ENCODE measurements at regions not wholly inside any gene's neighbourhood (a gene's known extent, or its start where the extent isn't known, plus 50 kb on each side); places are given as distances from the start of the nearest gene placed in this dataset.
"Not testable (repeated sequence)": the region's sequence is repeated elsewhere in the genome, so short reads cannot be mapped to it uniquely, and the experiment has no call there.

DNA sequence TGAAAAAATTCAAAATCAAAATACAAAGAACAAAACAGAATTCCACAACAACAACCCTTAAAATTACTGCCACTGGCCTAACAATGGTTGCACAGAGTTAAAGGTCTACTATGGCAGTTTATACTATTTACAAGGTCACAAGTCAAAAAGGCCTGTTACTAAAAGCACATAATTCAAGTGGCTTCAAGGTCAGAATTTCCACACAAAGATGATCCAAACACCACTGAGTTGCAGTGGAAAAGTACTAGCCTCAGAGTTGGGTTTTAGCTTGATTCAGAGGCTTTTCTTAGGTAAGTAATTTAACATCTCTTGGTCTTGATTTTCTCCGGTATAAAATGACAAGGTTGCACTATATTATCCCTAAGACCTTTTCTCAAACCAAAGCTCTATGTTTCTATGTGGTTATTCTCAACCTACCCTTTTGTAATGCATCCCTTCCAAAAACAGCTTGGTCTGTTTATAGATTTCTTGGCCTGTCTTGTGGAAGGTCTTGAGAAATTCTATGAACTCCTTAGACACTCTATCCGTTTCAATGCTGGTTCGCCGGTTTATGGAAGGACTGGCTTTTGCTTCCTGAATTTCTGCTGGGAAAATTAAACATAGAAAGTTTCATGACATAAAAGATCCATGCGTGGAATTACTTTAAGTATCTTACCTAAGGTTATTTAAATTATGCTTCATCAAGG lies 69.5 kb downstream of the MDH2 start:
- not testable (repeated sequence) for DNase-seq (ENCODE audit: extremely low read depth, low read depth)

DNA sequence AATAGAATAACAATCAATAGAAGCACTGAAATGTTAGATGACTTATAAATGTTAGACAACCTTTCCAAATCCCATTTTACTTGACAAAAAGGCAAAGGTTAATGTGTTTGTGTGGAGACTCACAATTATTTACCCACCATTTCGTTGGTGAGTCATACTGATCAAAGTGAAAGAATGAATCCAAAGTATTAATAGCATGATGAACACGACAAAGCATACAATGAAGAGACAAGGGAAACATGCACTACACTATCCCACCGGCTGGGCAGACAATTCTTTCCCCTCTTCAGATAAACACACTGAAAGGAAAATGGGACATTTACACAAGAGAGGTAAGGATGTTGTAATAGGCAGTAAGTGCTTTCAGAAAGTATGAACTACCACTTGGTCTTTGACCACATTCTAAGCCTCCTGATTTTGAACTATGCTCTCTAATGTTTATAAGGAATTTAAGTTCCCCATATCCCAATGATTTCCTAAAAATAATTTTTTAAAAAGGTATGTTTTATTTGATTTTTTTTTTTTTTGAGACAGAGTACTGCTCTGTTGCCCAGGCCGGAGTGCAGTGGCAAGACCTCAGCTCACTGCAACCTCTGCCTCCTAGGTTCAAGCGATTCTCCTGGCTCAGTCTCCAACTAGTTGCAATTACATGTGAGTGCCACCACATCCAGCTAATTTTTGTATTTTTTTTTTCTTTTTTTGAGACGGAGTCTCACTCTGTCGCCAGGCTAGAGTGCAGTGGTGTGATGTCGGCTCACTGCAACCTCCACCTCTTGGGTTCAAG lies 70.5 kb downstream of the MDH2 start:
- not testable (repeated sequence) for DNase-seq (ENCODE audit: extremely low read depth, low read depth)

DNA sequence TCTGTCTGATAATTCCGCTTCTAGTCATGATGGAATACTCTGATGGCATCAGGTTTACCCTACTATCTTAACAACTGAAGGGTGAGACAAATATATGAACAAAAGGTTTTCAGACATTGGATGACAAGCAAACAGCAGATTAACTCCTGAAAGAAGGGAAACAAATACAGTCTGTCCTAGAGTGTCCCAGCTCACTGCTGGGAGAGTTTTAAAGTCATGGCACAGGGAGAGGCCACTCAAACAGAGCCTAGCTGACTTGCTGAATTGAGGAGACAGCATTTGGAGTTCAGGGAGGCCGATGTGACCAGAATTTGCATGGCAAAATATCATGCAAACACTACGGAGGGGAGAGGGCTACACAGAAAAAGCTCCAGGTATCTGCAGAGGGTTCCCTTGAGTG lies 73.1 kb downstream of the MDH2 start:
- no peak for DNase-seq (ENCODE audit: extremely low read depth, low read depth)
- TF ChIP-seq, protein P1, sequence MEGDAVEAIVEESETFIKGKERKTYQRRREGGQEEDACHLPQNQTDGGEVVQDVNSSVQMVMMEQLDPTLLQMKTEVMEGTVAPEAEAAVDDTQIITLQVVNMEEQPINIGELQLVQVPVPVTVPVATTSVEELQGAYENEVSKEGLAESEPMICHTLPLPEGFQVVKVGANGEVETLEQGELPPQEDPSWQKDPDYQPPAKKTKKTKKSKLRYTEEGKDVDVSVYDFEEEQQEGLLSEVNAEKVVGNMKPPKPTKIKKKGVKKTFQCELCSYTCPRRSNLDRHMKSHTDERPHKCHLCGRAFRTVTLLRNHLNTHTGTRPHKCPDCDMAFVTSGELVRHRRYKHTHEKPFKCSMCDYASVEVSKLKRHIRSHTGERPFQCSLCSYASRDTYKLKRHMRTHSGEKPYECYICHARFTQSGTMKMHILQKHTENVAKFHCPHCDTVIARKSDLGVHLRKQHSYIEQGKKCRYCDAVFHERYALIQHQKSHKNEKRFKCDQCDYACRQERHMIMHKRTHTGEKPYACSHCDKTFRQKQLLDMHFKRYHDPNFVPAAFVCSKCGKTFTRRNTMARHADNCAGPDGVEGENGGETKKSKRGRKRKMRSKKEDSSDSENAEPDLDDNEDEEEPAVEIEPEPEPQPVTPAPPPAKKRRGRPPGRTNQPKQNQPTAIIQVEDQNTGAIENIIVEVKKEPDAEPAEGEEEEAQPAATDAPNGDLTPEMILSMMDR (IDR thresholded peaks at IDR 0.05; ENCODE audit: low read depth, low read length) = no peak

DNA sequence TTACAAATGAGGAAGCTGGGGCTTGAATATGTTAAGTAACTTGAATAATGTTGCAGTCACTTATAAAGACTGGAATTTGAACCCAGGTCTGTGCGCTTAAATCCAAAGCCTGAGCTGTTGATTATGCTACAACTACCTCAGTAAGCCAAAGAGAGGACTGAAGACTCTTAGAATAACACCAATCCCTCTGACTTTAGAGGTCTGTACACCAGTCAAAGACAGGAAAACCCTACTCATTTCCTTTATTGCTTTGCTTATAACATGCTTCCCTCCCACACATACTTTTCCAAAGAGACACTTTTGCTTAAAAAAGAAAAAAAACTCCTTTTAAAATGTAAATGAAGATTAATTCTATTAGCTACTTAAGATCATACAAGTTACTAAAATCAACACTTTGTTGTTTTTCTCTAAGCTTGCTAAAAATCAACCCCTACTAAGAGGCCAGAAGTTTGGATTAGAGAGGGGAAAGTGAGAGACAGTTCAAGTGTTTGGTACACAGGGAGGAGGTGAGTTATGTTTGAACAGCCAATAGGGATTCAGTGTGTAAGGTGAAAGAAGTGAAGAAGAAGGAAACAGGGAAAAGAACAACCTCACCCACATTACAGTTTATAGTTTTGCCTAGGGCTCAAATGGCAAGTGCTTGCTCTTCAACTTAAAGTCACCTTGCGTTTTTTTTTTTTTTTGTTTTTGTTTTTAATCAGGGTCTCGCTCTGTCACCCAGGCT lies 74.8 kb downstream of the MDH2 start:
- TF ChIP-seq, protein P1 (IDR thresholded peaks at IDR 0.05; ENCODE audit: low read depth, low read length) = no peak
- no peak for DNase-seq (ENCODE audit: extremely low read depth, low read depth)

DNA sequence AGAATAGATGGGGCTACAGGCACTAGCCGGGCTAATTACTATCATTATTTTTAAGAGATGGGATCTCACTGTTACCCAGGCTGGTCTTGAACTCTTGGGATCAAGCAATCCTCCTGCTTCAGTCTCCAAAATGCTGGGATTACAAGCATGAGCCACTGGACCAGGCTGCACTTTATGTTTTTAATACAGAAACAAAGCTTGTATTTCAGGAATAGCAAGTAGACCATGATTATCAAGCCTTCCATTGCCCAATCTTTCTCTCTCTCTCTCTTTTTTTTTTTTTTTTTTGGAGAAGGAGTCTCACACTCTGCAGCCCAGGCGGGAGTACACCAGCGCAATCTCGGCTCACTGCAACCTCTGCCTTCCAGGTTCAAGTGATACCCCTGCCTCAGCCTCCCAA lies 75.4 kb downstream of the MDH2 start:
- TF ChIP-seq, protein P1 (IDR thresholded peaks at IDR 0.05; ENCODE audit: low read depth, low read length) = no peak
- no peak for DNase-seq (ENCODE audit: extremely low read depth, low read depth)

DNA sequence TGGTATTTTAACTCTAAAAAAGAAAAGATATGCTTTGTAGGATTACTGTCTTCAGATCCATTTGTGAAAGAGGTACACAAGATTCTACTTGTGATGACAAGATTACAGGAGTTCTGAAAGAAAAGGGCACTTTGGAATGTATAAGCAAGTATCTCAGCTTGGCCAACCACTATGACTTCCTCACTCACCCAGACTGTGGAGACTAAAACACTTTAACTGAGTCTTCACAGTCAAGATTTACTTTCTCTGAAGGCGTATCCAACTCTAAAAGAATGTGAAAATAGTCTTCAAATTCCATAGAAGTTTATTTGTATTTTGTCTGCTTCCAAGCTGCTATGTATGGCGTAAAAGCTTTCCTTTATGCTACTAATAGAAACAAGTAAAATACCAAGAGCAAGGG lies 76.1 kb upstream of the SRRM3 start:
- no peak for DNase-seq (ENCODE audit: extremely low read depth, low read depth)
- TF ChIP-seq, protein P1 (IDR thresholded peaks at IDR 0.05; ENCODE audit: low read depth, low read length) = no peak

DNA sequence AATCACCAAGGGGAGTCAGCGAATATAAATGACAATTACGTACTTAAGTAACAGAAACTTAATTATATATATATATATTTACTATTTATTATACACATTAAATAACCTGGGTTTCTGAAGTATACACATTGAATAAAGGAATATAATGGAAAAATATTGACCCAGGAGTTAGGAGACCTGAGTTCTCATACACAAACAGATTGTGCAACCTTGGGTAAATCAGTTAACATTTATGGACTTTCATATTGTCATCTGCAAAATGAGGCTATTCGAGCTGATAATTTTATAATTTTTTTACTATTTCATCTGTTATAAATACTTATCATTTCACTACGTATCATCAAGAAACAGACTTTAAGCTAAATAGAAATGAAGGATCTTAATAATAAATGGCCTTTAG lies 75.1 kb upstream of the SRRM3 start:
- no peak for DNase-seq (ENCODE audit: extremely low read depth, low read depth)
- TF ChIP-seq, protein P1 (IDR thresholded peaks at IDR 0.05; ENCODE audit: low read depth, low read length) = no peak

DNA sequence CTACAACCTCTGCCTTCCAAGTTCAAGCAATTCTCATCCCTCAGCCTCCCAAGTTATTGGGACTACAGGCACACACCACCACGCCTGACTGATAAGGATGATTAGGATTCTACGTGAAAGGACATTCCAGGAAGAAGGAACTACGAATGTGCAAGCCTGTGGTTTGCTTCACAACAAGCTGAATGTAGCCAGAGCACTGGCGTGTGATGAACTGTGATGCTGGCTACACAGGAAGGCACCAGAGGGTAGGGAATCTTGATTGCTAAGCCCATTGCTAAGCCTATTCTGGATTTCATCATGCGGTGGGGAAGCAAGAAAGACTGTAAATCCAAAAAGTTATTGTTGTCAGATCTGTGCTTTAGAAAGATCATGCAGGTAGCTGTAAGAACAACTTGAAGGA lies 72.3 kb upstream of the SRRM3 start:
- DNase-seq (ENCODE audit: extremely low read depth, low read depth) = no peak

More for the DNA sequence above, 72.3 kb upstream of the SRRM3 start:
- TF ChIP-seq, protein P1 (IDR thresholded peaks at IDR 0.05; ENCODE audit: low read depth, low read length) = no peak
